Mammary epithelial cell (primary cell): ENCODE measurements at regions not wholly inside any gene's neighbourhood (a gene's known extent, or its start where the extent isn't known, plus 50 kb on each side); places are given as distances from the start of the nearest gene placed in this dataset.

Source experiments
- CTCF ChIP-seq, 2 donors: IDR thresholded peaks in 1 of 2; conservative IDR thresholded peaks in 1 of 2; 2 replicates each; pipeline ENCODE4 v1.5.1; 2011 to 2012; ENCODE audit warnings: inconsistent platforms in 2 of 2, low read length in 2 of 2, mild to moderate bottlenecking in 2 of 2, control low read depth in 1 of 2, low read depth in 1 of 2; ENCODE audit not compliant: insufficient read depth in 1 of 2; ENCODE audit errors: extremely low read depth in 1 of 2
- EZH2 ChIP-seq: IDR thresholded peaks from 2 replicates; pipeline ENCODE4 v1.6.1; 2012; ENCODE audit warnings: low read length, inconsistent platforms, borderline replicate concordance

GRCh38 chr6:210104-210456 is 82.2 kb upstream of the DUSP22 start:
- TF ChIP-seq EZH2 = no peak
- no peak for TF ChIP-seq CTCF (conservative IDR thresholded peaks at IDR 0.05 in 1 of 2, IDR thresholded peaks at IDR 0.05 in 1 of 2; ENCODE audit: extremely low read depth in 1 of 2, insufficient read depth in 1 of 2, low read depth in 1 of 2, low read length in 2 of 2)
